HUES64 (cell line): ENCODE measurements at regions not wholly inside any gene's neighbourhood (a gene's known extent, or its start where the extent isn't known, plus 50 kb on each side); places are given as distances from the start of the nearest gene placed in this dataset.

ENCODE experiments used
- H3K27ac ChIP-seq: 2 replicates; pipeline ENCODE4 v1.7.0; 2013; ENCODE audit warnings: low read depth, low read length, inconsistent platforms
- H3K27me3 ChIP-seq: 2 replicates; pipeline ENCODE4 v1.6.1; 2013; ENCODE audit warnings: mild to moderate bottlenecking, low read length; ENCODE audit not compliant: insufficient read depth
- H3K36me3 ChIP-seq: 2 replicates; pipeline ENCODE4 v1.6.1; 2013; ENCODE audit warnings: mild to moderate bottlenecking, low read length; ENCODE audit not compliant: insufficient read depth
- H3K4me1 ChIP-seq: 2 replicates; pipeline ENCODE4 v1.6.1; 2013; ENCODE audit warnings: mild to moderate bottlenecking, low read length, moderate library complexity; ENCODE audit not compliant: insufficient read depth
- H3K4me3 ChIP-seq: 2 replicates; pipeline ENCODE4 v1.5.1; 2013; ENCODE audit warnings: mild to moderate bottlenecking, low read length, moderate library complexity
- H3K9ac ChIP-seq: 2 replicates; pipeline ENCODE4 v1.6.1; 2013; ENCODE audit warnings: mild to moderate bottlenecking, low read depth, low read length
- H3K9me3 ChIP-seq: 2 replicates; pipeline ENCODE4 v1.6.1; 2013; ENCODE audit warnings: low read depth, low read length; ENCODE audit not compliant: insufficient read depth
- WGBS: fragments of 150-250, 120-280 bp; methylation state at CpG from one replicate; pipeline ENCODE4 v1.1.7; 2013; ENCODE audit warnings: missing lambda C conversion rate; 5-methylcytosine and 5-hydroxymethylcytosine counted together

- Histone ChIP-seq H3K9ac (no peak overlapping the region), H3K9me3 (no peaks in the 10 kb centered on the region), H3K27me3 (no peaks in the 10 kb centered on the region), H3K36me3 (no peaks in the 10 kb centered on the region), H3K27ac (no peak overlapping the region), H3K4me3 (no peak overlapping the region), H3K4me1 (no peaks in the 10 kb centered on the region)
- WGBS, result 81% methylated on average over 5 of the region's 5 CpGs
Observed at GRCh38 chr2:60306267-60306861, 247.1 kb downstream of the BCL11A start.

- H3K9me3 ChIP-seq, result no peaks in the 10 kb centered on the region
- H3K4me1 ChIP-seq, result no peaks in the 10 kb centered on the region
- H3K4me3 ChIP-seq, result no peak overlapping the region
- H3K27me3 ChIP-seq, result no peaks in the 10 kb centered on the region
- no peak overlapping the region for H3K9ac ChIP-seq
- no peak overlapping the region for H3K27ac ChIP-seq
- 94% methylated on average over 2 of the region's 2 CpGs for WGBS
- no peaks in the 10 kb centered on the region for H3K36me3 ChIP-seq
Observed at GRCh38 chr2:60303680-60304079, 249.8 kb downstream of the BCL11A start.

GRCh38 chr2:60302377-60303126, 250.9 kb downstream of the BCL11A start:
- Histone ChIP-seq H3K36me3 (no peaks in the 10 kb centered on the region), H3K9ac (no peak overlapping the region), H3K27me3 (no peaks in the 10 kb centered on the region), H3K27ac (no peak overlapping the region), H3K9me3 (no peaks in the 10 kb centered on the region), H3K4me3 (no peak overlapping the region), H3K4me1 (peaks cover 7% of the 10 kb centered on the region; the same call in 1 of the 2 replicates)
- 90% methylated on average over 6 of the region's 6 CpGs for WGBS

- 88% methylated on average over 2 of the region's 3 CpGs for WGBS
- H3K4me1 ChIP-seq, result peaks cover 7% of the 10 kb centered on the region; the same call in 1 of the 2 replicates
Observed at GRCh38 chr2:60301726-60302125, 251.7 kb downstream of the BCL11A start.

GRCh38 chr2:60299179-60299578, 254.3 kb downstream of the BCL11A start:
- Histone ChIP-seq H3K4me3 (no peak overlapping the region), H3K27ac (no peak overlapping the region), H3K9me3 (no peaks in the 10 kb centered on the region), H3K4me1 (peaks cover 12% of the 10 kb centered on the region), H3K9ac (no peak overlapping the region), H3K36me3 (no peaks in the 10 kb centered on the region), H3K27me3 (no peaks in the 10 kb centered on the region)
- 95% methylated on average over 8 of the region's 8 CpGs for WGBS

More at GRCh38 chr2:60301726-60302125, 251.7 kb downstream of the BCL11A start:
- H3K36me3 ChIP-seq, result no peaks in the 10 kb centered on the region
- no peak overlapping the region for H3K4me3 ChIP-seq
- H3K9me3 ChIP-seq, result no peaks in the 10 kb centered on the region
- H3K9ac ChIP-seq, result no peak overlapping the region
- no peak overlapping the region for H3K27ac ChIP-seq
- no peaks in the 10 kb centered on the region for H3K27me3 ChIP-seq

- Histone ChIP-seq H3K4me1 (peaks cover 12% of the 10 kb centered on the region), H3K27me3 (no peaks in the 10 kb centered on the region)
- 86% methylated on average over 19 of the region's 20 CpGs for WGBS
Observed at GRCh38 chr2:60298006-60298696, 255.3 kb downstream of the BCL11A start.

GRCh38 chr2:60297296-60298005, 256.0 kb downstream of the BCL11A start:
- Histone ChIP-seq H3K9ac (no peak overlapping the region), H3K4me3 (no peak overlapping the region), H3K9me3 (no peaks in the 10 kb centered on the region), H3K27me3 (no peaks in the 10 kb centered on the region), H3K4me1 (peaks cover 12% of the 10 kb centered on the region), H3K36me3 (no peaks in the 10 kb centered on the region), H3K27ac (no peak overlapping the region)
- 51% methylated on average over 21 of the region's 21 CpGs for WGBS

More at GRCh38 chr2:60298006-60298696, 255.3 kb downstream of the BCL11A start:
- Histone ChIP-seq H3K4me3 (no peak overlapping the region), H3K36me3 (no peaks in the 10 kb centered on the region), H3K9ac (no peak overlapping the region), H3K9me3 (no peaks in the 10 kb centered on the region), H3K27ac (no peak overlapping the region)

GRCh38 chr2:60296219-60296955, 257.1 kb downstream of the BCL11A start:
- Histone ChIP-seq H3K9ac (no peak overlapping the region), H3K4me3 (no peak overlapping the region), H3K36me3 (no peaks in the 10 kb centered on the region), H3K27me3 (no peaks in the 10 kb centered on the region), H3K9me3 (no peaks in the 10 kb centered on the region), H3K4me1 (peaks cover 12% of the 10 kb centered on the region), H3K27ac (no peak overlapping the region)
- 92% methylated on average over 8 of the region's 8 CpGs for WGBS

GRCh38 chr2:60295636-60295962, 257.9 kb downstream of the BCL11A start:
- Histone ChIP-seq H3K36me3 (no peaks in the 10 kb centered on the region), H3K27ac (no peak overlapping the region), H3K4me1 (peaks cover 17% of the 10 kb centered on the region), H3K9me3 (no peaks in the 10 kb centered on the region), H3K27me3 (no peaks in the 10 kb centered on the region), H3K9ac (no peak overlapping the region), H3K4me3 (no peak overlapping the region)
- 88% methylated on average over 9 of the region's 9 CpGs for WGBS

GRCh38 chr2:60294901-60295635, 258.4 kb downstream of the BCL11A start:
- peaks cover 20% of the 10 kb centered on the region for H3K4me1 ChIP-seq
- no peaks in the 10 kb centered on the region for H3K36me3 ChIP-seq
- no peaks in the 10 kb centered on the region for H3K9me3 ChIP-seq
- WGBS, result 80% methylated on average over 20 of the region's 20 CpGs
- H3K27me3 ChIP-seq, result no peaks in the 10 kb centered on the region
- H3K27ac ChIP-seq, result no peak overlapping the region
- no peak overlapping the region for H3K9ac ChIP-seq
- no peak overlapping the region for H3K4me3 ChIP-seq
